HG03469 (cell line): ENCODE measurements at regions not wholly inside any gene's neighbourhood (a gene's known extent, or its start where the extent isn't known, plus 50 kb on each side); places are given as distances from the start of the nearest gene placed in this dataset.

ENCODE experiments used
- ATAC-seq: cut with Tn5 transposase; IDR thresholded peaks from one replicate; pipeline ENCODE4 v1.9.1; 2021; ENCODE audit warnings: mild to moderate bottlenecking, moderate library complexity, moderate number of reproducible peaks; ENCODE audit not compliant: unreplicated experiment

- ATAC-seq, result no peak
These were observed 491.2 kb upstream of the USP24 start for GRCh38 chr1:55706397-55706796.

DNA sequence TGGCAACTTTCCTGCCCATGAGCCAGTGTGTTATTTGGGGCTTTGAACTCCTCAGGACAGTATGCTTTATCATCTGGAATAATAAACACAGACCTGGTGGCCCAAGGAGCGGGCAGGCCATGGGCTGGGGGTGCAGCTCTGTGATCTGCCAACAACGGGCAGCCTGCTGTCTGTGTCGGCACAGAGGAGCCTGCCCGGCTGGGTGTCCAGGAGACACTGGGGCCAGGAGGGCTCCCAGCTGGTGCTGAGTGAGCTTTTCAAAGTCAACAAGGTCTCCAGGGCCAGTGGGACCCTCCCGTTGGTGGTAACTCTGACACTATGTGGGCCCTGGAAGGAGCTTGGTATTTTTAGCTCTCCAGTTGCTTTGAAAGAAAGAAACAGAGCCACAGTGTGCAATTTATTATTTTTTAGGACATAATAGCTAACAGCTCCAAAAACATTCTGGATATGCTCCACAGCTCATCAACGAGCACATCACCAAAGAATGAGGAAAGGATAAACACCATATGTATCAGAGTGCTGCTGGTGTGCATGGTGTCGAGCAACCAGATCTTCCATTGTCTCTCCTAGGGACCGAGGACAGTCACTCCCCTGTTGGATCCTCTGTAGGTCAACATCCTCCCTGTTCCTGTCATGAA, 488.7 kb upstream of the USP24 start:
- ATAC-seq, result no peak

- ATAC-seq, result peak; percentile 92
These were observed 486.9 kb upstream of the USP24 start for GRCh38 chr1:55702064-55702463.

DNA sequence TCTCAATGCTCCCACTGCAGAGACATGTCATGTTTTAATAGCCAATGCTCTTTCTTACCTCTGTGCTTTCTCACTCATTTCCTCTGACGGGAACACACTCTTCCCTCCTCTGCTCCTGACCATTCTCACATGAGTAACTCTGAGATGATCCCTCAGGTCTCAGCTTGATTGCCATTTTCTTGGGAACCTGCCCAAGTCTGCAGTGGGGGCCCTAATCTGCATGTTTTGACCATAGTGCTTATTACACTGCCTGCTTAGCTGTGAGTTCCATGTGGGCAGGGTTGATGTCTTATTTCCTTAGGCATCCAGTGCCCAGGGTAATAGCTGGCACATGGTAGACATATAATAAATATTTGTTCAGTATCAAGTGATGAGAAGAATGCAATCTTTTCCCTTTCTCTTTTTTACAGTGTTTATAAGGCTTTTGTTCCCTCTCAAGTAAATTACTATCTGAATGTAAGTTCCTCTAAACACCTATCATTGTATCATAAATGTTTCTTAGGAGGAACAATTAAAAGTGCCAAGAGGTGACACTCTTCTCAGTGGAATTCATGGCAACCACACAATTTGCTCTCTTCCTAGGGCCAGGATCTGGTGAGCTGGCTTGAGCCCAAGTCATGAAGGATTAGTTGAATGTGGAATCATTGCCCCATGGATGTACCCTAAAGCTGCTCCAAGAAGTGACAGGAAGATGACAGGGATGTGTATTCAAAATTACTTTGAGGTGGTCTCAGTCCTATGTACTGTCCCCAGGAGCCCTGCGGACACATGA, 485.4 kb upstream of the USP24 start:
- no peak for ATAC-seq

DNA sequence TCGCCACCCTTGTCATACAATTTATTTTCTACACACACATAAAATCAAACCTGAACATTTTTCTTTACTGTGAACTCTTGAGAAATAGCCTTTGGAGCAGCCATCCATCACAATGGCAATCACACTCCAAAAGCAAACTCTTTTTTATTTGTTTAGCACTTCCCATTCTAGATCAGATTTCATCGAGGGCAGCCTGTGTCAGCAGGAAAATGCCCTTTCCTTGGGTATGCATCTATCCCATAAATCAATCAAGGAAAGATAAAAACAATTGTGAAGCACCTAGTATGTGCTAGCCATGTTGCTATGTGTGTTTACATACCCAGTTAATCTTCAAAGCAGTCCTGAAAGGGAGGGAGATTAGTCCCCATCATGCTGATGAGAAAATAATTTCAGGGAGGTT, 484.1 kb upstream of the USP24 start:
- no peak for ATAC-seq

DNA sequence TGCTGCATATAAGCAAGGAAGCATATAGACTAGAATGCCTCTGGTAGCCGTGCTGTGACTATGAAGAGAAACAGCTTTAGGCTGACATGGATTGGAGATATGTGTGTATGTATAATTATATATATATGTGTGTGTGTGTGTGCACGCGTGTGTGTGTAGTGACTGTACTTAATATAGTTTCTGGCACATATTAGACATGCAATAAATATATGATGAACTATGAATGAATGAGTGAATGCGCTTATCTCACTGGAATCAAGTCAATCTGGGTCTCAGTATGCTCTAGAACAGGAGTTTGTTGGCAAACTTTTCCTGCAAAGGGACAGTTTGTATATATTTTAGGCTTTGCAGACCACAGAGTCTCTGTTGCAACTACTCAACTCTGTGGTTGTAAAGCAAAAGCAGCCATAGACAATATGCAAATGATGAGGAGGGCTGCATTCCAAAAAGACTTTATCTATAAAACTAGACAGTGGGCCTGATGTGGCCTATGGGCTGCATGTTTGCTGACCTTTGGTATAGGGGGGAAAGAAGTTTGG, 482.9 kb upstream of the USP24 start:
- ATAC-seq, result no peak

GRCh38 chr1:55696891-55697290, 481.7 kb upstream of the USP24 start:
- no peak for ATAC-seq

- no peak for ATAC-seq
These were observed 481.1 kb upstream of the USP24 start for GRCh38 chr1:55696181-55696754.

GRCh38 chr1:55695552-55695951, 480.4 kb upstream of the USP24 start:
- no peak for ATAC-seq

- no peak for ATAC-seq
These were observed 480.0 kb upstream of the USP24 start for GRCh38 chr1:55695151-55695550.

DNA sequence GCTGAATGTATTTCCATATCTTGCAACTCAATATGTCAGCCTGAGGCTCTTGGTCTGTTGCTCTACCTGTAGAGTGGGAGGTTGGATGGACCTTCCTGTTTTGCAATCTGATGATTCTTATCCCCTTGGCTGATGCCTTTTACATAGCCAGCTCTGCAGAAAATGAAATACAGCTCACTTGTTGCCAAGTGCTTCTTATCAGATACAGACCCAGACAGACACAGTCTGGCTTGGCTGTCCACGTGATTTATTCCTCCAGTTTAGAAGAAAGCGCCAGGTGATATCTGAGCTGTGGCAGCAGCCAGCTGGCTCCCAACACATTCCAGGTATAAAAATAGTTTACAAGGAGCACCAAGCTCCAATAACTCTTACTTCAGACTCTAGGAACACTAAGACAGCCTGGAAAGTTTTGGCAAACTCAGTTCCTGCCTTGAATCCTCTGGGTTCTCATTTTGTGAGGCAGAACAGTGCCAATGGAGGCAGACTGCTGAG, 479.2 kb upstream of the USP24 start:
- ATAC-seq, result no peak

GRCh38 chr1:55692726-55693125, 477.6 kb upstream of the USP24 start:
- ATAC-seq, result no peak

DNA sequence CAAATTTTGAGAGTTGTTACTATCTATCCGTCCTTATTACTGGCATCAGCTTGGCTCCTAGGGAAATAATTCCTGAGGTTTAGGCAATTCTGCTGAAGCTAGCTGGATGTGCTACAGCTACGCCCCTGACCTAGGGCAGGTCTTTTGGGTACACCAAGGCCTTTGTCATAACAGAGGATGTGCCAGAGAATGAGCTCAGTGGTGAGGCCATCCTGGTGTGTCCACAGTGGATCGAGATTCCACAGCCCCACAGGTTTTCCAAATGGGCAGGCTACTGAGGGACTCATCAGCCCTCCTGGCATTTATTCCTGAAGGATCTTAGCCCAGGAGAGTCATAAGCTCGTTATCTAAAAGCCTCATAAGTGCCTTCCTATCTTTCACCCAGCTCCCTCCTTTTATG, 475.2 kb upstream of the USP24 start:
- ATAC-seq, result no peak

- no peak for ATAC-seq
These were observed 474.6 kb upstream of the USP24 start for GRCh38 chr1:55689800-55690199.

GRCh38 chr1:55685560-55685959, 470.4 kb upstream of the USP24 start:
- no peak for ATAC-seq

GRCh38 chr1:55684131-55684650, 469.0 kb upstream of the USP24 start:
- ATAC-seq, result no peak

DNA sequence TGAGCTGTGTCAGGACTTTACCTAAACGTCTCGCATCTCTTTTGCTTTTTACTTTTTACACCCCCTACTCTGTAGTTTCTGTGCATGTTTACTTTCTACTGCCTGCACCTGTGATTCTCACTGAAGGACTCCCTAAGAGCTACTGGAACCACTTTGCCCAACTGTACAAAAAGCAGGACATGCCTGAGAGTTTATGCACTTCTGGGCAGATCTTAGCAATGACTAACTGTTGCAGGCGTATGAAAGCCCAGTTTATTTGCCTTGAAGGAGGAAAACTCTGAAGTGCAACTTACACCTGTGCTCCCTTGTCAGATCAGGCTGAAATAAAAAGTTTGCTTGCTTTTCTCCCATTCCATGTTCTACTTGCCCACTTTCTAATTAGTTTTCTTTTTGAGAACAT, 467.0 kb upstream of the USP24 start:
- no peak for ATAC-seq

GRCh38 chr1:55679971-55680370, 464.8 kb upstream of the USP24 start:
- ATAC-seq, result no peak

DNA sequence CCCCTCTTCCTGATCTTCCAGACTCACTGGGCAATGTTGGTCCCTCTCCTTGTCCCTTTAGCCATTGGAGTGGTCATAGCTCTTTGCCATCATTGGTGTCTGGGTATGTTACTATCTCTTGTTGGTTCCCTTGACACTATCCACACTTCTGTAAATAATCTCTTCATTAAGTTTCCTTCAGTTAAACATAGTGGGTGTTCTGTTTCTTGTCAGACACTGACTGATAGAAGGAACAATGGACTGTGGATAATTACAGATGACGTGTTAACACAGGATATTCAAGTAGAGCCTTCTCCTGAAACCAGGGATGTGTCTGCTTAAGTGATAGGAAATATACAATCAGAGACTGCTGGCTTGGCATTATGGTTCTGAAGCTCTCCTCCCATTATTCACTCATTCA, 458.3 kb upstream of the USP24 start:
- no peak for ATAC-seq

DNA sequence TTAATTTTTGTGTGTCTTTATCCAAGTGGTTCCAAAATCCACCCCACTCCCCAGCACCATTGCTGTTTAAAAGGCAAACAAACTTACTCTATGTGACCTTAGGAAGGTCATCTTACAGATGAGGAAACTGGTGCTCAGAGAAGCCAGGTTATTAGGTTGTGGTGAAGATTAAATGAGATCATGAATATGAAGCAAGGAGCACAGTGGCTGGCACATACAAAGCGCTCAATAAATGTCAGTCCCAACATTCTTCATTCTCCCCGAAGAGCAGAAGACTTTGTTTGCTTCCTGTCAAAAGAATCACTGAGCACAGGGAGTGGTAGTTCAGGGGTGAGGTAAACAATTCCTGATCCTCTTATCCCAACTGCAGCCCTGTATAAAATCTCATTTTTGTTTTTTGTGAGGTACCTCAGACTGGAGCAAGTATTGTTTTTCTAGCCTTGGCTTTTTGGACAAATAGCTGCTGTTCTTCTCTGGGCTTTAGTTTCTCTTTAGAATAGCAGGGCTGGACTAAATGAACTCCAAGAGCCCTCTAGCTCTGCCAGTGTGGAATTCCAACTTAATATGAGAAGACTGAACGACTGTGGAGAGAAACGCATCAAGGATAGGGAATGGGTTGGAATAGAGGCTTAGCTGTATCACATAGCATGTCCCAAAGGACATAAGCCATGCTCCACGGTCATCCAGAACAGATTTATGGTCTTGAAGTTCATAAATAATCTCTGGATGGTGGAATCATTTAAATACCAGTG, 455.3 kb upstream of the USP24 start:
- no peak for ATAC-seq

DNA sequence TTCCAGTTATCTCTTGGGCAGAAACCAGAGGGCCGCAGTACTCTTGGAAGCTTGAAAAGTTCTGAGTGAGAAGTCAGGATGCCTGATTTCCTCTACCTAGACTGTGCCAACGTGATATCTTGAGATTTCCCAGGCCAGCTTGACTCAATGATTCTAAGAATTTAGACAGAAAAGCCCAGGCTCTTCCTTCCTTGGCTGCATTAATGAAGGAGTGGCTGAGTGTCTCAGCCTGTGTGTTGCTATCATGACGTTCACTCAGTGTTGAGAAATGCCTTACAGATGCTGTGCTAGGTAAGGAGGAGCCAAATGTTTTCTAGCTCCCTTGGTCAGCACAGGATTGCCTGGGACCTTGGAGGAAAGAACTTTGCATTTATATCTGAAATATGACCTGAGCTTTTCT, 454.1 kb upstream of the USP24 start:
- ATAC-seq, result no peak
